ENCODE measurements at regions not wholly inside any gene's neighbourhood (a gene's known extent, or its start where the extent isn't known, plus 50 kb on each side); places are given as distances from the start of the nearest gene placed in this dataset.

GRCh38 chr16:62882552-62883221 lies 846.4 kb upstream of the CDH8 start:
- no peak for TF ChIP-seq TAF1 (IDR thresholded peaks at IDR 0.05; ENCODE audit: borderline replicate concordance, insufficient read depth, low read length)
- TF ChIP-seq FOXP2 (optimal IDR thresholded peaks at IDR 0.05; ENCODE audit: borderline replicate concordance, extremely low read depth, extremely low read length, insufficient read depth), result no peak
- no peak for TF ChIP-seq REST (IDR thresholded peaks at IDR 0.05; ENCODE audit: insufficient read depth in 1 of 2, low read depth in 2 of 2, low read length in 2 of 2)
- no peak for TF ChIP-seq SIN3A (IDR thresholded peaks at IDR 0.05; ENCODE audit: borderline replicate concordance, insufficient read depth, low read length)
- TF ChIP-seq POLR2AphosphoS5 (IDR thresholded peaks at IDR 0.05; ENCODE audit: low read depth, low read length), result no peak

Measured in PFSK-1 (cell line).